ENCODE measurements at regions not wholly inside any gene's neighbourhood (a gene's known extent, or its start where the extent isn't known, plus 50 kb on each side); places are given as distances from the start of the nearest gene placed in this dataset.
"Not testable (repeated sequence)": the region's sequence is repeated elsewhere in the genome, so short reads cannot be mapped to it uniquely, and the experiment has no call there.

DNA sequence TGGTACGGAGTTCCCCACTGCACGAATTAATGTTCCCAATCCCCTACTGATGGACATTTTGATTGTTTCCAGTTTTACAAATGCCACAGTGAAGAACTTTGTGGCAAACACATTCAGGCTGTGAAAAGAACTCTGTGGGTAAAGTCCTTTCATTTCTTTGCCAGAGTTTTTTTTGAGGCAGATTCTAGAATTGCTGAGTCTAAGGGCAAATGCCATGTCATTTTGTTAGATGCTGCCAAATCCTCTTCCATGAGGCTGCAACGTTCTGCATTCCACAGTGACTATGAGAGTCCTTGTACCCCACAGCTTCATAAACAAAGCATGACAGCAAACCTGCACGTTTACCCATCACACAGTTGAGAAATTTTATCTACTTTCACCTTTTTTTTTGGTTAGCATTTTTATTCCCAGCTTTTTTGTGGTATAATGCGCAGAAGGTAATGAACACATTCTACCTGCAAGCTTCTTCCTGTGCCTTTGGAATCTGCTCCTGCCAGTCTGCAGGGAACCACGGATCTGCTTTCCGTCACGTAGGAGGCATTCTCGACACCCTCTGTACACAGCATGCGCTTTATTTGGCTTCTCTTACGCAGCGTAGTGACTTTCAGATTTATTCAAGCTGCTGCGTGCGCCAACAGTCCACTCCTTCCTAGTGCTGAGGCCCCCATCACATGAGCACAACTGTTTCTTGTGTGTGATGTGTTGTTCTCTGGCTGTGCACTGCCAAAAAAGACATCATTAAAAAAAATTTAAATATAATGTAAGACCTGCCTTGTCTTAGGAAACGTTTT lies 51.2 kb upstream of the TNK2 start:
- TF ChIP-seq, protein P1, sequence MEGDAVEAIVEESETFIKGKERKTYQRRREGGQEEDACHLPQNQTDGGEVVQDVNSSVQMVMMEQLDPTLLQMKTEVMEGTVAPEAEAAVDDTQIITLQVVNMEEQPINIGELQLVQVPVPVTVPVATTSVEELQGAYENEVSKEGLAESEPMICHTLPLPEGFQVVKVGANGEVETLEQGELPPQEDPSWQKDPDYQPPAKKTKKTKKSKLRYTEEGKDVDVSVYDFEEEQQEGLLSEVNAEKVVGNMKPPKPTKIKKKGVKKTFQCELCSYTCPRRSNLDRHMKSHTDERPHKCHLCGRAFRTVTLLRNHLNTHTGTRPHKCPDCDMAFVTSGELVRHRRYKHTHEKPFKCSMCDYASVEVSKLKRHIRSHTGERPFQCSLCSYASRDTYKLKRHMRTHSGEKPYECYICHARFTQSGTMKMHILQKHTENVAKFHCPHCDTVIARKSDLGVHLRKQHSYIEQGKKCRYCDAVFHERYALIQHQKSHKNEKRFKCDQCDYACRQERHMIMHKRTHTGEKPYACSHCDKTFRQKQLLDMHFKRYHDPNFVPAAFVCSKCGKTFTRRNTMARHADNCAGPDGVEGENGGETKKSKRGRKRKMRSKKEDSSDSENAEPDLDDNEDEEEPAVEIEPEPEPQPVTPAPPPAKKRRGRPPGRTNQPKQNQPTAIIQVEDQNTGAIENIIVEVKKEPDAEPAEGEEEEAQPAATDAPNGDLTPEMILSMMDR (IDR thresholded peaks at IDR 0.05) = not testable (repeated sequence)
- not testable (repeated sequence) for TF ChIP-seq POLR2AphosphoS5, POLR2A (IDR thresholded peaks at IDR 0.05)

All from stomach (tissue), 4 donors.